HepG2 (cell line): ENCODE measurements at regions not wholly inside any gene's neighbourhood (a gene's known extent, or its start where the extent isn't known, plus 50 kb on each side); places are given as distances from the start of the nearest gene placed in this dataset.

Experiments used
- ATAC-seq: fragments of 200-7000 bp; cut with Tn5 transposase; 3 replicates; pipeline ENCODE4 v1.9.1; 2020; ENCODE audit warnings: mild to moderate bottlenecking, moderate library complexity
- BruUV-seq: library from RNA; stranded (reverse); fragments of 400-500 nt; replicated peaks from 2 replicates; lab custom pipeline; 2021; lab: Mats Ljungman, UMichigan
- CTCF ChIA-PET: fragments of 300-600 bp; formaldehyde crosslinking; extraction: SDS; loops from one replicate; lab custom pipeline; 2021; ENCODE audit warnings: low total read pairs, inconsistent platforms, low intra/inter-chr PET ratio; lab: Yijun Ruan, JAX
- POLR2A ChIA-PET: fragments of 350-600 bp; sonication (Branson Sonifier 250); formaldehyde crosslinking; loops from one replicate; lab custom pipeline; 2020; ENCODE audit warnings: antibody characterized with exemption, inconsistent platforms; lab: Yijun Ruan, JAX
- DNase-seq: peaks from one replicate; pipeline ENCODE4 v3.0.0-alpha.2; 2015; ENCODE audit warnings: low spot score
- FAIRE-seq: peaks from 3 replicates; lab custom pipeline; 2011; peaks lifted over from hg19 to GRCh38; lab: Jason Lieb, UNC
- H2AFZ ChIP-seq: one replicate; pipeline ENCODE4 v1.6.1; 2011; ENCODE audit warnings: low read length, inconsistent platforms
- H3K27ac ChIP-seq: fragments of 300-600 bp; 3 replicates; pipeline ENCODE4 v1.8.0; 2011; ENCODE audit warnings: mixed run types, mild to moderate bottlenecking, mixed read lengths, low read length, inconsistent platforms; ENCODE audit not compliant: insufficient read depth; ENCODE audit errors: extremely low read length
- H3K27me3 ChIP-seq, 2 experiments: fragments of 200-600 bp in 1 of 2; 2 replicates in 1 of 2; 3 replicates in 1 of 2; pipeline versions ENCODE4 v1.6.0 to v1.8.0; 2011; ENCODE audit warnings: low read length in 2 of 2, mild to moderate bottlenecking in 2 of 2, moderate library complexity in 2 of 2, inconsistent platforms in 1 of 2; ENCODE audit not compliant: insufficient read depth in 2 of 2, control insufficient read depth in 1 of 2
- H3K36me3 ChIP-seq, 2 experiments: fragments of 200-600 bp in 1 of 2; replicated peaks in 1 of 2; 2 replicates in 1 of 2; 3 replicates in 1 of 2; pipeline versions ENCODE4 v1.5.1 to v1.8.0; 2011; ENCODE audit warnings: low read length in 2 of 2, inconsistent platforms in 1 of 2; ENCODE audit not compliant: insufficient read depth in 2 of 2, control insufficient read depth in 1 of 2
- H3K4me1 ChIP-seq: 2 replicates; pipeline ENCODE4 v1.5.1; 2012; ENCODE audit warnings: low read length, inconsistent platforms; ENCODE audit not compliant: insufficient read depth
- H3K4me2 ChIP-seq: 2 replicates; pipeline ENCODE4 v1.6.0; 2011; ENCODE audit warnings: low read depth, low read length, inconsistent platforms
- H3K4me3 ChIP-seq, 3 experiments: fragments of 200-600 bp in 1 of 3; sonication (generic), shearing (Covaris generic) in 1 of 3; replicated peaks in 1 of 3; 2 replicates each; pipeline ENCODE4 v1.5.1; 2011 to 2016; ENCODE audit warnings: low read length in 3 of 3, inconsistent platforms in 2 of 3, low read depth in 2 of 3, mild to moderate bottlenecking in 2 of 3, control low read depth in 1 of 3, mixed read lengths in 1 of 3; ENCODE audit not compliant: insufficient read depth in 1 of 3
- H3K79me2 ChIP-seq: one replicate; pipeline ENCODE4 v1.6.1; 2011; ENCODE audit warnings: low read length, inconsistent platforms; ENCODE audit not compliant: insufficient read depth
- H3K9ac ChIP-seq: 2 replicates; pipeline ENCODE4 v1.6.0; 2011; ENCODE audit warnings: mild to moderate bottlenecking, low read depth, low read length, inconsistent platforms; ENCODE audit not compliant: insufficient read depth
- H3K9me3 ChIP-seq: 2 replicates; pipeline ENCODE4 v1.5.1; 2012; ENCODE audit warnings: mild to moderate bottlenecking, low read length
- H4K20me1 ChIP-seq: 2 replicates; pipeline ENCODE4 v1.6.0; 2011; ENCODE audit warnings: inconsistent platforms, mild to moderate bottlenecking, low read length, moderate library complexity; ENCODE audit not compliant: insufficient read depth
- NFE2L2 ChIP-seq: fragments of 150-350 bp; IDR thresholded peaks from 2 replicates; pipeline ENCODE4 v1.6.1; 2014; ENCODE audit warnings: low read length
- TAF15 ChIP-seq: fragments of 200-400 bp; formaldehyde crosslinking; IDR thresholded peaks from one replicate; pipeline ENCODE4 v1.6.1; 2018; ENCODE audit warnings: mild to moderate bottlenecking, low read depth, low read length; ENCODE audit not compliant: poor library complexity, severe bottlenecking
- ZNF709 ChIP-seq: sonication (generic); formaldehyde crosslinking; IDR thresholded peaks from 2 replicates; pipeline ENCODE4 v1.5.0; 2020; ENCODE audit warnings: mild to moderate bottlenecking, missing genetic modification reagents
- WGBS: methylation state at CpG from one replicate; pipeline ENCODE4 v1.1.6; 2017; ENCODE audit warnings: low lambda C conversion rate; 5-methylcytosine and 5-hydroxymethylcytosine counted together
- in situ Hi-C: cut with HindIII; loops from 2 replicates; pipeline ENCODE4 v1.10.0; 2017; ENCODE audit warnings: low pct_unique_long_range_greater_than_20kb; ENCODE audit not compliant: extremely low pct_ligation_motif_present
- intact Hi-C: fragments of 100-400 bp; cut with micrococcal nuclease; formaldehyde crosslinking; loops from one replicate; pipeline ENCODE4 v1.10.0; 2022; ENCODE audit not compliant: unreplicated experiment
- TF ChIP-seq, protein P1 (sequence below): sonication (generic); formaldehyde crosslinking; IDR thresholded peaks from 2 replicates; pipeline ENCODE4 v1.8.1; 2022; ENCODE audit warnings: low read depth, mild to moderate bottlenecking, missing genetic modification reagents
- TF ChIP-seq, protein P2 (sequence below): sonication (generic); formaldehyde crosslinking; IDR thresholded peaks from 2 replicates; pipeline ENCODE4 v1.8.1; 2023; ENCODE audit warnings: mild to moderate bottlenecking, missing genetic modification reagents
- TF ChIP-seq, protein P3 (sequence below): sonication (generic); formaldehyde crosslinking; IDR thresholded peaks from 2 replicates; pipeline ENCODE4 v1.5.0; 2020; ENCODE audit warnings: mild to moderate bottlenecking, missing genetic modification reagents, borderline replicate concordance

DNA sequence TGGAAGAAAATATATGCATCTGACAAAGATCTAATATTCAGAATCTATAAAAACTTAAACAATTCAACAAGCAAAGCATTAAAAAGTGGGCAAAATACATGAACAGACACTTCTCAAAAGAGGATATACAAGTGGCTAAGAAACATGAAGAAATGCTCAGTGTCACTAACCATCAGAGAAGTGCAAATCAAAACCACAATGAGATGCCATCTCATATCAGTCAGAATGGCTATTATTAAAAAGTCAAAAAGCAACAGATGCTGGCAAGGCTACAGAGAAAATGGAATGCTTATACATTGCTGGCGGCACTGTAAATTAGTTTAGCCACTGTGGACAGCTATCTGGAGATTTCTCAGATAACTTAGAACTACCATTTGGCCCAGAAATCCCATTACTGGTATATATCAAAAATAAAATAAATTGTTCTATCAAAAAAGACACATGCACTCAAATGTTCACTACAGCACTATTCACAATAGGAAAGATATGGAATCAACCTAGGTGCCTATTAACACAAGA is 179.5 kb downstream of the PCTP start:
- Histone ChIP-seq H3K9ac (no peak overlapping the region), H3K4me2 (no peak overlapping the region), H2AFZ (no peak overlapping the region), H3K27me3 (no peaks in the 10 kb centered on the region), H3K4me1 (no peaks in the 10 kb centered on the region), H4K20me1 (no peaks in the 10 kb centered on the region), H3K36me3 (no peaks in the 10 kb centered on the region), H3K79me2 (no peaks in the 10 kb centered on the region), H3K27ac (no peak overlapping the region), H3K4me3 (no peak overlapping the region)
- in situ Hi-C loops = no loop called here
- ChIA-PET CTCF (no interaction called here), POLR2A (no interaction called here)
- no peak for FAIRE-seq
- BruUV-seq = no TSS peak
- intact Hi-C loops = no loop called here
- DNase-seq = no peak
- WGBS = 0% methylated on average over 1 of the region's 1 CpG
- ATAC-seq = no peak
- no peak for TF ChIP-seq TAF15
- TF ChIP-seq ZNF709 (CRISPR knock-in tag) = no peak
- TF ChIP-seq, protein P1, sequence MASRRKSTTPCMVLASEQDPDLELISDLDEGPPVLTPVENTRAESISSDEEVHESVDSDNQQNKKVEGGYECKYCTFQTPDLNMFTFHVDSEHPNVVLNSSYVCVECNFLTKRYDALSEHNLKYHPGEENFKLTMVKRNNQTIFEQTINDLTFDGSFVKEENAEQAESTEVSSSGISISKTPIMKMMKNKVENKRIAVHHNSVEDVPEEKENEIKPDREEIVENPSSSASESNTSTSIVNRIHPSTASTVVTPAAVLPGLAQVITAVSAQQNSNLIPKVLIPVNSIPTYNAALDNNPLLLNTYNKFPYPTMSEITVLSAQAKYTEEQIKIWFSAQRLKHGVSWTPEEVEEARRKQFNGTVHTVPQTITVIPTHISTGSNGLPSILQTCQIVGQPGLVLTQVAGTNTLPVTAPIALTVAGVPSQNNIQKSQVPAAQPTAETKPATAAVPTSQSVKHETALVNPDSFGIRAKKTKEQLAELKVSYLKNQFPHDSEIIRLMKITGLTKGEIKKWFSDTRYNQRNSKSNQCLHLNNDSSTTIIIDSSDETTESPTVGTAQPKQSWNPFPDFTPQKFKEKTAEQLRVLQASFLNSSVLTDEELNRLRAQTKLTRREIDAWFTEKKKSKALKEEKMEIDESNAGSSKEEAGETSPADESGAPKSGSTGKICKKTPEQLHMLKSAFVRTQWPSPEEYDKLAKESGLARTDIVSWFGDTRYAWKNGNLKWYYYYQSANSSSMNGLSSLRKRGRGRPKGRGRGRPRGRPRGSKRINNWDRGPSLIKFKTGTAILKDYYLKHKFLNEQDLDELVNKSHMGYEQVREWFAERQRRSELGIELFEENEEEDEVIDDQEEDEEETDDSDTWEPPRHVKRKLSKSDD (CRISPR knock-in tag) = no peak
- TF ChIP-seq NFE2L2 = no peak
- TF ChIP-seq, protein P2, sequence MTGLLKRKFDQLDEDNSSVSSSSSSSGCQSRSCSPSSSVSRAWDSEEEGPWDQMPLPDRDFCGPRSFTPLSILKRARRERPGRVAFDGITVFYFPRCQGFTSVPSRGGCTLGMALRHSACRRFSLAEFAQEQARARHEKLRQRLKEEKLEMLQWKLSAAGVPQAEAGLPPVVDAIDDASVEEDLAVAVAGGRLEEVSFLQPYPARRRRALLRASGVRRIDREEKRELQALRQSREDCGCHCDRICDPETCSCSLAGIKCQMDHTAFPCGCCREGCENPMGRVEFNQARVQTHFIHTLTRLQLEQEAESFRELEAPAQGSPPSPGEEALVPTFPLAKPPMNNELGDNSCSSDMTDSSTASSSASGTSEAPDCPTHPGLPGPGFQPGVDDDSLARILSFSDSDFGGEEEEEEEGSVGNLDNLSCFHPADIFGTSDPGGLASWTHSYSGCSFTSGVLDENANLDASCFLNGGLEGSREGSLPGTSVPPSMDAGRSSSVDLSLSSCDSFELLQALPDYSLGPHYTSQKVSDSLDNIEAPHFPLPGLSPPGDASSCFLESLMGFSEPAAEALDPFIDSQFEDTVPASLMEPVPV (CRISPR knock-in tag) = no peak
- TF ChIP-seq, protein P3, sequence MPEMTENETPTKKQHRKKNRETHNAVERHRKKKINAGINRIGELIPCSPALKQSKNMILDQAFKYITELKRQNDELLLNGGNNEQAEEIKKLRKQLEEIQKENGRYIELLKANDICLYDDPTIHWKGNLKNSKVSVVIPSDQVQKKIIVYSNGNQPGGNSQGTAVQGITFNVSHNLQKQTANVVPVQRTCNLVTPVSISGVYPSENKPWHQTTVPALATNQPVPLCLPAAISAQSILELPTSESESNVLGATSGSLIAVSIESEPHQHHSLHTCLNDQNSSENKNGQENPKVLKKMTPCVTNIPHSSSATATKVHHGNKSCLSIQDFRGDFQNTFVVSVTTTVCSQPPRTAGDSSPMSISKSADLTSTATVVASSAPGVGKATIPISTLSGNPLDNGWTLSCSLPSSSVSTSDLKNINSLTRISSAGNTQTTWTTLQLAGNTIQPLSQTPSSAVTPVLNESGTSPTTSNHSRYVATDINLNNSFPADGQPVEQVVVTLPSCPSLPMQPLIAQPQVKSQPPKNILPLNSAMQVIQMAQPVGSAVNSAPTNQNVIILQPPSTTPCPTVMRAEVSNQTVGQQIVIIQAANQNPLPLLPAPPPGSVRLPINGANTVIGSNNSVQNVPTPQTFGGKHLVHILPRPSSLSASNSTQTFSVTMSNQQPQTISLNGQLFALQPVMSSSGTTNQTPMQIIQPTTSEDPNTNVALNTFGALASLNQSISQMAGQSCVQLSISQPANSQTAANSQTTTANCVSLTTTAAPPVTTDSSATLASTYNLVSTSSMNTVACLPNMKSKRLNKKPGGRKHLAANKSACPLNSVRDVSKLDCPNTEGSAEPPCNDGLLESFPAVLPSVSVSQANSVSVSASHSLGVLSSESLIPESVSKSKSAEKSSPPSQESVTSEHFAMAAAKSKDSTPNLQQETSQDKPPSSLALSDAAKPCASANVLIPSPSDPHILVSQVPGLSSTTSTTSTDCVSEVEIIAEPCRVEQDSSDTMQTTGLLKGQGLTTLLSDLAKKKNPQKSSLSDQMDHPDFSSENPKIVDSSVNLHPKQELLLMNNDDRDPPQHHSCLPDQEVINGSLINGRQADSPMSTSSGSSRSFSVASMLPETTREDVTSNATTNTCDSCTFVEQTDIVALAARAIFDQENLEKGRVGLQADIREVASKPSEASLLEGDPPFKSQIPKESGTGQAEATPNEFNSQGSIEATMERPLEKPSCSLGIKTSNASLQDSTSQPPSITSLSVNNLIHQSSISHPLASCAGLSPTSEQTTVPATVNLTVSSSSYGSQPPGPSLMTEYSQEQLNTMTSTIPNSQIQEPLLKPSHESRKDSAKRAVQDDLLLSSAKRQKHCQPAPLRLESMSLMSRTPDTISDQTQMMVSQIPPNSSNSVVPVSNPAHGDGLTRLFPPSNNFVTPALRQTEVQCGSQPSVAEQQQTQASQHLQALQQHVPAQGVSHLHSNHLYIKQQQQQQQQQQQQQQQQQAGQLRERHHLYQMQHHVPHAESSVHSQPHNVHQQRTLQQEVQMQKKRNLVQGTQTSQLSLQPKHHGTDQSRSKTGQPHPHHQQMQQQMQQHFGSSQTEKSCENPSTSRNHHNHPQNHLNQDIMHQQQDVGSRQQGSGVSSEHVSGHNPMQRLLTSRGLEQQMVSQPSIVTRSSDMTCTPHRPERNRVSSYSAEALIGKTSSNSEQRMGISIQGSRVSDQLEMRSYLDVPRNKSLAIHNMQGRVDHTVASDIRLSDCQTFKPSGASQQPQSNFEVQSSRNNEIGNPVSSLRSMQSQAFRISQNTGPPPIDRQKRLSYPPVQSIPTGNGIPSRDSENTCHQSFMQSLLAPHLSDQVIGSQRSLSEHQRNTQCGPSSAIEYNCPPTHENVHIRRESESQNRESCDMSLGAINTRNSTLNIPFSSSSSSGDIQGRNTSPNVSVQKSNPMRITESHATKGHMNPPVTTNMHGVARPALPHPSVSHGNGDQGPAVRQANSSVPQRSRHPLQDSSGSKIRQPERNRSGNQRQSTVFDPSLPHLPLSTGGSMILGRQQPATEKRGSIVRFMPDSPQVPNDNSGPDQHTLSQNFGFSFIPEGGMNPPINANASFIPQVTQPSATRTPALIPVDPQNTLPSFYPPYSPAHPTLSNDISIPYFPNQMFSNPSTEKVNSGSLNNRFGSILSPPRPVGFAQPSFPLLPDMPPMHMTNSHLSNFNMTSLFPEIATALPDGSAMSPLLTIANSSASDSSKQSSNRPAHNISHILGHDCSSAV = no peak
- TF ChIP-seq, all 625 proteins: peak for 0
- no peaks in the 10 kb centered on the region for H3K9me3 ChIP-seq
